HFF-Myc (cell line): ENCODE measurements at regions not wholly inside any gene's neighbourhood (a gene's known extent, or its start where the extent isn't known, plus 50 kb on each side); places are given as distances from the start of the nearest gene placed in this dataset.
"Not testable (repeated sequence)": the region's sequence is repeated elsewhere in the genome, so short reads cannot be mapped to it uniquely, and the experiment has no call there.

ENCODE experiments used
- DNase-seq: peaks from one replicate; pipeline ENCODE4 v3.0.0-alpha.2; 2011; ENCODE audit warnings: low read depth; ENCODE audit errors: extremely low read depth
- H3K4me3 ChIP-seq: replicated peaks from 2 replicates; pipeline ENCODE4 v1.5.1; 2011; ENCODE audit warnings: low read depth, mild to moderate bottlenecking, control low read depth, low read length
- TF ChIP-seq, protein P1 (sequence below): IDR thresholded peaks from 2 replicates; pipeline ENCODE4 v1.5.1; 2012; ENCODE audit warnings: mild to moderate bottlenecking, low read depth, low read length, control low read depth; ENCODE audit errors: missing control alignments

DNA sequence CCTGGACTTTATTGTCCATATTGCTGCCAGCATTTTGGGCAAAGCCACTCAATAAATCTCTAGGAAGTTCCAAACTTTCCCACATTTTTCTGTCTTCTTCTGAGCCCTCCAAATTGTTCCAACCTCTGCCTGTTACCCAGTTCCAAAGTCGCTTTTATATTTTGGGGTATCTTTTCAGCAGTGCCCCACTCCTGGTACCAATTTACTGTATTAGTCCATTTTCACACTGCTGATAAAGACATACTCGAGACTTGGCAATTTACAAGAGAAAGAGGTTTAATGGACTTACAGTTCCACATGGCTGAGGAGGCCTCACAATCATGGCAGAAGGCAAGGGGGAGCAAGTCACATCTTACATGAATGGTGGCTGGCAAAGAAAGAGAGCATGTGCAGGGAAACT is 53.4 kb downstream of the AHSP start:
- not testable (repeated sequence) for DNase-seq, H3K4me3 ChIP-seq

- not testable (repeated sequence) for DNase-seq, H3K4me3 ChIP-seq
Measured at GRCh38 chr16:31601737-31602384, 74.2 kb downstream of the AHSP start.

DNA sequence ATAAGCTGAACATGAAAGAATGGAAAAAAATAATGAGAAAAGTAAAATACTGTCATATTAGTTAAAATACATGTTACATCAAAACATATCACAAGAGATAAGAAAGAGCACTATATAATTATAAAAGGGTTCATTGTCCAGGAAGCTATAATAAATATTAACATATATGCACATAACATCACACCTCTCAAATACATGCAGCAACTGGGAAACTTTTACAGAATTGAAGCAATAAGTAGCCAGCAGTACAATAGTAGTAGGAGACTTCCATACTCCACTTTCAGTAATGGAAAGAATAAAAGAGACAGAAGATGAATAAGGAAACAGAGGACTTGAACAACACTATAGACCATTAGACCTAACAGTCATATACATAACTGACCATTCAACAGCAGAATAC is 90.4 kb downstream of the AHSP start:
- H3K4me3 ChIP-seq: no peak overlapping the region
- TF ChIP-seq, protein P1, sequence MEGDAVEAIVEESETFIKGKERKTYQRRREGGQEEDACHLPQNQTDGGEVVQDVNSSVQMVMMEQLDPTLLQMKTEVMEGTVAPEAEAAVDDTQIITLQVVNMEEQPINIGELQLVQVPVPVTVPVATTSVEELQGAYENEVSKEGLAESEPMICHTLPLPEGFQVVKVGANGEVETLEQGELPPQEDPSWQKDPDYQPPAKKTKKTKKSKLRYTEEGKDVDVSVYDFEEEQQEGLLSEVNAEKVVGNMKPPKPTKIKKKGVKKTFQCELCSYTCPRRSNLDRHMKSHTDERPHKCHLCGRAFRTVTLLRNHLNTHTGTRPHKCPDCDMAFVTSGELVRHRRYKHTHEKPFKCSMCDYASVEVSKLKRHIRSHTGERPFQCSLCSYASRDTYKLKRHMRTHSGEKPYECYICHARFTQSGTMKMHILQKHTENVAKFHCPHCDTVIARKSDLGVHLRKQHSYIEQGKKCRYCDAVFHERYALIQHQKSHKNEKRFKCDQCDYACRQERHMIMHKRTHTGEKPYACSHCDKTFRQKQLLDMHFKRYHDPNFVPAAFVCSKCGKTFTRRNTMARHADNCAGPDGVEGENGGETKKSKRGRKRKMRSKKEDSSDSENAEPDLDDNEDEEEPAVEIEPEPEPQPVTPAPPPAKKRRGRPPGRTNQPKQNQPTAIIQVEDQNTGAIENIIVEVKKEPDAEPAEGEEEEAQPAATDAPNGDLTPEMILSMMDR: no peak
- DNase-seq: no peak

- TF ChIP-seq, protein P1: no peak
- DNase-seq: no peak
Measured at GRCh38 chr16:31636433-31636832, 108.7 kb downstream of the AHSP start.

DNA sequence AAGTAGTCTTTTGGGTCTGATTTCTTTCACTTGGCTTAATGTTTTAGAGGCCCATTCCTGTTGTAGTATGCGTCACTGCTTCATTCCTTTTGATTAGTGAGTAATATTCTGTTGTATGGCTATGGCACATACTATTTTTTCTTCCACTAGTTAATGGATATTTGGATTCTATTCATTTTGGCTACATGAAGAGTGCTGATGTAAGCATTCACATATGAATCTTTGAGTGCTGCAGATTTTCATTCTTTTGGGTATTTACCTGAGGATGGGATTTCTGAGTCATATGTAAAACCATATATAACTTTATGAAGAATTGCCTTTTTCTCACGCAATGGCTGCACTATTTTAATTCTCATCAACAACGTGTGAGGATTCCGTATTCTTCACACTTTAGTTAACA is 113.6 kb downstream of the AHSP start:
- DNase-seq: no peak
- H3K4me3 ChIP-seq: no peak overlapping the region
- TF ChIP-seq, protein P1: no peak

More at GRCh38 chr16:31636433-31636832, 108.7 kb downstream of the AHSP start:
- no peak overlapping the region for H3K4me3 ChIP-seq

DNA sequence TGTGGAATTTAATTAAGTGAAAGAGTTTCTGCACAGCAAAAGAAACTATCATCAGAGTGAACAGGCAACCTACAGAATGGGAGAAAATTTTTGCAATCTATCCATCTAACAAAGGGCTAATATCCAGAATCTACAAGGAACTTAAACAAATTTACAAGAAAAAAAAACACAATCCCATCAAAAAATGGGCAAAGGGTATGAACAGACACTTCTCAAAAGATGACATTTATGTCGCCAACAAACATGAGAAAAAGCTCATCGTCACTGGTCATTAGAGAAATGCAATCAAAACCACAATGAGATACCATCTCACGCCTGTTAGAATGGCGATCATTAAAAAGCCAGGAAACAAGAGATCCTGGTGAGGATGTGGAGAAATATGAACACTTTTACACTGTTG is 128.0 kb downstream of the AHSP start:
- not testable (repeated sequence) for DNase-seq, H3K4me3 ChIP-seq

DNA sequence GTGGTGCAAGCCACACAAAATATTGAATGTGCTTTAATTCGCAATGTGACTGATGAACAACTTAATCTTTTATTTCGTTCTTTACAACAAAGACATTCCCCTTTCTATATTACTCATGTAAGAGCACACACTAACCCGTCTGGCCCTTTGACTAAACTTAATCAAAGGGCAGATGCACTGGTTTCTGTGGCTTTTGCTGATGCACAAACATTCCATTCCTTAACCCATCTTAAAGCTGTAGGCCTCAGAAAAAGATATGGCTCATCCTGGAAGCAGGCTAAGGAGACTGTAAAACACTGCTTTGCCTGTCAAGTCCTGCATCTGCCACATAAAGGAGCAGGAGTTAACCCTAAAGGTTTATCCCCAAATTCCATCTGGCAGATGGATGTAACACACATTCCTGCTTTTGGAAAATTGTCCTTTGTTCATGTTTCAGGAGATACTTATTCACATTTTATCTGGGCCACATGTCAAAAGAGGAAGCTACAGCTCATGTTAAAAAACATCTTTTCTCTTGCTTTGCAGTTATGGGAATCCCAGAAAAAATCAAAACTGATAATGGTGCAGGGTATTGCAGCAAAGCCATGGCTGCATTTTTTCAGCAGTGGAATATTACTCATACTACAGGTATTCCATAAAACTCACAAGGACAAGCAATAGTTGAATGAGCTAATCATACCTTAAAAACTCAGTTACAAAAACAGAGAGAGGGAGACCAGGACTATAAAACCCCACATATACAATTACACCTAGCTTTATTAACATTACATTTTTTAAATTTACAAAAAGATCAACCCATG is 137.2 kb downstream of the AHSP start:
- DNase-seq: peak; percentile 12
- no peak overlapping the region for H3K4me3 ChIP-seq
- TF ChIP-seq, protein P1: no peak

GRCh38 chr16:31674686-31675085 is 147.0 kb downstream of the AHSP start:
- no peak for DNase-seq
- no peak overlapping the region for H3K4me3 ChIP-seq
- TF ChIP-seq, protein P1: no peak
